ENCODE measurements at regions not wholly inside any gene's neighbourhood (a gene's known extent, or its start where the extent isn't known, plus 50 kb on each side); places are given as distances from the start of the nearest gene placed in this dataset.
"Not testable (repeated sequence)": the region's sequence is repeated elsewhere in the genome, so short reads cannot be mapped to it uniquely, and the experiment has no call there.

- DNase-seq: peak; percentile 8
Observed at GRCh38 chr12:9407425-9407748, 199.2 kb upstream of the PZP start.

GRCh38 chr12:9406564-9407424, 198.6 kb upstream of the PZP start:
- no peak for DNase-seq

- no peak for DNase-seq
Observed at GRCh38 chr12:9405886-9406563, 197.8 kb upstream of the PZP start.

GRCh38 chr12:9404469-9405260, 196.5 kb upstream of the PZP start:
- DNase-seq: no peak

GRCh38 chr12:9404031-9404430, 195.8 kb upstream of the PZP start:
- DNase-seq: no peak

- not testable (repeated sequence) for DNase-seq
Observed at GRCh38 chr12:9402432-9403040, 194.3 kb upstream of the PZP start.

GRCh38 chr12:9396367-9396766, 188.2 kb upstream of the PZP start:
- DNase-seq: not testable (repeated sequence)

GRCh38 chr12:9395220-9395619, 187.0 kb upstream of the PZP start:
- not testable (repeated sequence) for DNase-seq

- no peak for DNase-seq
Observed at GRCh38 chr12:9392842-9393241, 184.6 kb upstream of the PZP start.

- DNase-seq: no peak
Observed at GRCh38 chr12:9391815-9392214, 183.6 kb upstream of the PZP start.

GRCh38 chr12:9390761-9391160, 182.6 kb upstream of the PZP start:
- DNase-seq: no peak

- DNase-seq: no peak
Observed at GRCh38 chr12:9389796-9390195, 181.6 kb upstream of the PZP start.

- DNase-seq: no peak
Observed at GRCh38 chr12:9388379-9388778, 180.2 kb upstream of the PZP start.

GRCh38 chr12:9387450-9387849, 179.3 kb upstream of the PZP start:
- no peak for DNase-seq

- DNase-seq: no peak
Observed at GRCh38 chr12:9383585-9383984, 175.4 kb upstream of the PZP start.

GRCh38 chr12:9381619-9382018, 173.4 kb upstream of the PZP start:
- DNase-seq: no peak

GRCh38 chr12:9380650-9381049, 172.5 kb upstream of the PZP start:
- no peak for DNase-seq

GRCh38 chr12:9379023-9379742, 171.0 kb upstream of the PZP start:
- no peak for DNase-seq

GRCh38 chr12:9378430-9378835, 170.2 kb upstream of the PZP start:
- DNase-seq: no peak

- no peak for DNase-seq
Observed at GRCh38 chr12:9372202-9372601, 164.0 kb upstream of the PZP start.

GRCh38 chr12:9367828-9368227, 159.6 kb upstream of the PZP start:
- DNase-seq: no peak

GRCh38 chr12:9367201-9367600, 159.0 kb upstream of the PZP start:
- no peak for DNase-seq

- no peak for DNase-seq
Observed at GRCh38 chr12:9365296-9365695, 157.1 kb upstream of the PZP start.
